ENCODE measurements at regions not wholly inside any gene's neighbourhood (a gene's known extent, or its start where the extent isn't known, plus 50 kb on each side); places are given as distances from the start of the nearest gene placed in this dataset.
"Not testable (repeated sequence)": the region's sequence is repeated elsewhere in the genome, so short reads cannot be mapped to it uniquely, and the experiment has no call there.

DNA sequence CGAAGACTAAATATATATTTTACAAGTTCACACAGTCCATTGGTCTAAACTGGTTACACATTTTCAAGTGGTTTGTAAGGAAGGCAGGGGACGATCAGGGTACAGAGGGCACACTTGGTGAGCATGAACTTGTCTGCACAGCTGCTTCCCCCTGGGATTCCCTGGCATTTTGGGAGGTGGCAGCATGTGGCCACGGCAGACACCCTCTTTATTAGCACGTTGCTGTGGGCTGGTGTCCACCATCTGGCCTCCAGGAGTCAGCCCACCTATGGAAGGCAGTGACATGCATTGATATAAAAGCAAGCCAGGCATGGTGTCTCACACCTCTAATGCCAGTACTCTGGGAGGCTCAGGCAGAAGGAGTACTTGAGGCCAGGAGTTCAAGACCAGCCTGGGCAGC, 350.2 kb downstream of the TYW1 start:
- Histone ChIP-seq H3F3A (ENCODE audit: insufficient read depth, low read length) (no peaks in the 10 kb centered on the region), H3K79me2 (ENCODE audit: low read length) (no peaks in the 10 kb centered on the region), H3K4me1 (ENCODE audit: low read length) (no peaks in the 10 kb centered on the region), H2AFZ (ENCODE audit: low read length) (no peak overlapping the region), H3K36me3 (replicated peaks; ENCODE audit: insufficient read depth, low read length) (no peaks in the 10 kb centered on the region), H3K9me3 (replicated peaks; ENCODE audit: insufficient read depth, low read length) (no peaks in the 10 kb centered on the region), H3K4me2 (ENCODE audit: low read depth, low read length) (no peak overlapping the region), H3K9ac (ENCODE audit: low read length) (no peak overlapping the region), H3K27me3 (replicated peaks; ENCODE audit: insufficient read depth, low read length) (no peaks in the 10 kb centered on the region), H3K9me2 (replicated peaks; ENCODE audit: insufficient read depth, low read length) (no peaks in the 10 kb centered on the region), H3K27ac (ENCODE audit: low read length) (no peak overlapping the region), H3K4me3 (ENCODE audit: low read length) (no peak overlapping the region), H4K20me1 (ENCODE audit: insufficient read depth, low read length) (no peaks in the 10 kb centered on the region)
- TF ChIP-seq EZH2phosphoT487 (IDR thresholded peaks at IDR 0.05; ENCODE audit: low read length), result no peak
- no peak for TF ChIP-seq EZH2 (optimal IDR thresholded peaks at IDR 0.05; ENCODE audit: low read depth, low read length)
- TF ChIP-seq, protein P1, sequence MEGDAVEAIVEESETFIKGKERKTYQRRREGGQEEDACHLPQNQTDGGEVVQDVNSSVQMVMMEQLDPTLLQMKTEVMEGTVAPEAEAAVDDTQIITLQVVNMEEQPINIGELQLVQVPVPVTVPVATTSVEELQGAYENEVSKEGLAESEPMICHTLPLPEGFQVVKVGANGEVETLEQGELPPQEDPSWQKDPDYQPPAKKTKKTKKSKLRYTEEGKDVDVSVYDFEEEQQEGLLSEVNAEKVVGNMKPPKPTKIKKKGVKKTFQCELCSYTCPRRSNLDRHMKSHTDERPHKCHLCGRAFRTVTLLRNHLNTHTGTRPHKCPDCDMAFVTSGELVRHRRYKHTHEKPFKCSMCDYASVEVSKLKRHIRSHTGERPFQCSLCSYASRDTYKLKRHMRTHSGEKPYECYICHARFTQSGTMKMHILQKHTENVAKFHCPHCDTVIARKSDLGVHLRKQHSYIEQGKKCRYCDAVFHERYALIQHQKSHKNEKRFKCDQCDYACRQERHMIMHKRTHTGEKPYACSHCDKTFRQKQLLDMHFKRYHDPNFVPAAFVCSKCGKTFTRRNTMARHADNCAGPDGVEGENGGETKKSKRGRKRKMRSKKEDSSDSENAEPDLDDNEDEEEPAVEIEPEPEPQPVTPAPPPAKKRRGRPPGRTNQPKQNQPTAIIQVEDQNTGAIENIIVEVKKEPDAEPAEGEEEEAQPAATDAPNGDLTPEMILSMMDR (IDR thresholded peaks at IDR 0.05; ENCODE audit: low read length), result no peak
- no peak for DNase-seq

DNA sequence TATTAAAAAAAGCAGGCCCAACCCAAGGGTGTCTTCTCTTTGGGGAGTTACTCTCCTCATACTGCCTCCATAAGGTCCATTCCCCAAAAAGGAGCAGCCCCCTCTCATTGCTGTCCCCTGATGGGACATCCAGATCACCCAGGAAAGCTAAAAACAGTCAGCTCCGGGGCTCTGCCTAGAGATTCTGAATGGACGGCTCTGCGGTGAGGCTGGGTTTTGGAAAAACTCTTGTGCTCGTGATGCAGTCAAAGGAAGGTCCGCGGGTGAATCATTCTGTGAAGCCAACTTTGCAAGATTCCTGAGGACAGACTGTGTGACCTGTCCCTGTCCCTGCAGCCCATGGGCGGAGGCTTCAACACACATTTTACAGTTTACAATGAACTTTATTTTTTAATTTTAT, 351.5 kb downstream of the TYW1 start:
- no peak overlapping the region for H3K4me2 ChIP-seq (ENCODE audit: low read depth, low read length)
- H3K4me3 ChIP-seq (ENCODE audit: low read length), result no peak overlapping the region
- H3K9ac ChIP-seq (ENCODE audit: low read length), result no peak overlapping the region
- H4K20me1 ChIP-seq (ENCODE audit: insufficient read depth, low read length), result no peaks in the 10 kb centered on the region
- no peak overlapping the region for H2AFZ ChIP-seq (ENCODE audit: low read length)
- no peak for TF ChIP-seq EZH2 (optimal IDR thresholded peaks at IDR 0.05; ENCODE audit: low read depth, low read length)
- TF ChIP-seq EZH2phosphoT487 (IDR thresholded peaks at IDR 0.05; ENCODE audit: low read length), result no peak
- TF ChIP-seq, protein P1 (IDR thresholded peaks at IDR 0.05; ENCODE audit: low read length), result no peak
- no peaks in the 10 kb centered on the region for H3K79me2 ChIP-seq (ENCODE audit: low read length)
- H3K9me3 ChIP-seq (replicated peaks; ENCODE audit: insufficient read depth, low read length), result no peaks in the 10 kb centered on the region
- no peak overlapping the region for H3K27ac ChIP-seq (ENCODE audit: low read length)
- no peaks in the 10 kb centered on the region for H3K27me3 ChIP-seq (replicated peaks; ENCODE audit: insufficient read depth, low read length)
- no peaks in the 10 kb centered on the region for H3K36me3 ChIP-seq (replicated peaks; ENCODE audit: insufficient read depth, low read length)
- no peak for DNase-seq
- no peaks in the 10 kb centered on the region for H3F3A ChIP-seq (ENCODE audit: insufficient read depth, low read length)
- H3K4me1 ChIP-seq (ENCODE audit: low read length), result no peaks in the 10 kb centered on the region
- H3K9me2 ChIP-seq (replicated peaks; ENCODE audit: insufficient read depth, low read length), result no peaks in the 10 kb centered on the region

DNA sequence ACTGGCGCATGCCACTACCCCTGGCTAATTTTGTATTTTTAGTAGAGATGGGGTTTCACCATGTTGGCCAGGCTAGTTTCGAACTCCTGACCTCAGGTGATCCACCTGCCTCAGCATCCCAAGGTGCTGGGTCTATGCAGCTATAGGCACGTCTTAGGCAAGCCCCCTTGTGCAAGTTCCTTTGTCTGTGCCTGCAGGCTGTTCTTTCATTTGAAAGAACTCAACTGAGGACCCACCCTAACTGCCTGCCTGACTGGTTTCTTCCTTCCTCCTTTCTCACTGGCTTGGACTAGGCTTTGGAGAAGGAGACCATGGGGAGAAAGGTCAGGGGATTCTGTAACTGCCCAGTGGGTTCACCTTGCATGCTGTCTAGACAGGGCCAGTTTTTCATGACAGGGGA, 361.0 kb downstream of the TYW1 start:
- not testable (repeated sequence) for H4K20me1 ChIP-seq (ENCODE audit: insufficient read depth, low read length); H3F3A ChIP-seq (ENCODE audit: insufficient read depth, low read length); H3K4me1 ChIP-seq (ENCODE audit: low read length)

DNA sequence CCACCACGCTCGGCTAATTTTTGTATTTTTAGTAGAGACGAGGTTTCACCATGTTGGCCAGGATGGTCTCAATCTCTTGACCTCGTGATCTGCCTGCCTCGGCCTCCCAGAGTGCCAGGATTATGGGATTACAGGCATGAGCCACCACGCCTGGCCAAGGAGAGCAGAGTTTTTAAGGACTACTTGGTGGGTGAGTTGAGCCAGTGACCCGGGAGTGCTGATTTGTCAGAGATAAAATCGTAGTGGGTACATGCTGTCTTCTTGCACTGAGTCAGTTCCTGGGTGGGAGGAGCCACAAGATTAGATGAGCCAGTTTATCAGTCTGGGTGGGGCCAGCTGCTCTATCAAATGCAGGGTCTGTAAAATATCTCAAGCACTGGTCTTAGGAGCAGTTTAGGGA, 361.7 kb downstream of the TYW1 start:
- H3K27me3 ChIP-seq (replicated peaks; ENCODE audit: insufficient read depth, low read length); H3K36me3 ChIP-seq (replicated peaks; ENCODE audit: insufficient read depth, low read length); H3K9ac ChIP-seq (ENCODE audit: low read length); H3K4me2 ChIP-seq (ENCODE audit: low read depth, low read length); H3K27ac ChIP-seq (ENCODE audit: low read length); H3K4me3 ChIP-seq (ENCODE audit: low read length); H3K9me3 ChIP-seq (replicated peaks; ENCODE audit: insufficient read depth, low read length); DNase-seq; H3F3A ChIP-seq (ENCODE audit: insufficient read depth, low read length); H3K9me2 ChIP-seq (replicated peaks; ENCODE audit: insufficient read depth, low read length); H3K4me1 ChIP-seq (ENCODE audit: low read length); H3K79me2 ChIP-seq (ENCODE audit: low read length); H4K20me1 ChIP-seq (ENCODE audit: insufficient read depth, low read length); H2AFZ ChIP-seq (ENCODE audit: low read length): not testable (repeated sequence)

More for the DNA sequence above, 361.0 kb downstream of the TYW1 start:
- DNase-seq; H3K4me3 ChIP-seq (ENCODE audit: low read length); H3K27ac ChIP-seq (ENCODE audit: low read length); H2AFZ ChIP-seq (ENCODE audit: low read length); H3K9me2 ChIP-seq (replicated peaks; ENCODE audit: insufficient read depth, low read length); H3K27me3 ChIP-seq (replicated peaks; ENCODE audit: insufficient read depth, low read length); H3K9me3 ChIP-seq (replicated peaks; ENCODE audit: insufficient read depth, low read length); H3K79me2 ChIP-seq (ENCODE audit: low read length); H3K9ac ChIP-seq (ENCODE audit: low read length); H3K36me3 ChIP-seq (replicated peaks; ENCODE audit: insufficient read depth, low read length); H3K4me2 ChIP-seq (ENCODE audit: low read depth, low read length): not testable (repeated sequence)

DNA sequence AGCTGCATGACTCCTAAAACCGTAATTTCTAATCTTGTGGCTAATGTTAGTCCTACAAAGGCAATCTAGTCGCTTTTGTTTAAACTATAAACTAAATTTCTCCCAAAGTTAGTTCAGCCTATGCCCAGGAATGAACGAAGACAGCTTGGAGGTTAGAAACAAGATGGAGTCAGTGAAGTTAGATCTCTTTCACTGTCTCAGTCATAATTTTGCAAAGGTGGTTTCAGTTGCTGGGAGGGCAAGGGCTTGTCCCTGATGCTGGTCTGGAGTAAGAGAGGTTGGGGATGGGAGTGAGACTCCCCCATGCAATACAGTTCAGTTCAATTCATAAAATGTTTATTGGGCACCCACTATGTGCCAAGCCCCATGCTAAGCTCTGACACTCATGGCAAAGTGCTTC, 362.1 kb downstream of the TYW1 start:
- not testable (repeated sequence) for H3K36me3 ChIP-seq (replicated peaks; ENCODE audit: insufficient read depth, low read length); H3K9me2 ChIP-seq (replicated peaks; ENCODE audit: insufficient read depth, low read length); H3K27me3 ChIP-seq (replicated peaks; ENCODE audit: insufficient read depth, low read length); H2AFZ ChIP-seq (ENCODE audit: low read length); DNase-seq; H3K4me2 ChIP-seq (ENCODE audit: low read depth, low read length); H3K27ac ChIP-seq (ENCODE audit: low read length); H3K79me2 ChIP-seq (ENCODE audit: low read length); H3K4me1 ChIP-seq (ENCODE audit: low read length); H3K4me3 ChIP-seq (ENCODE audit: low read length); H3K9ac ChIP-seq (ENCODE audit: low read length); H3F3A ChIP-seq (ENCODE audit: insufficient read depth, low read length); H4K20me1 ChIP-seq (ENCODE audit: insufficient read depth, low read length); H3K9me3 ChIP-seq (replicated peaks; ENCODE audit: insufficient read depth, low read length)
